ENCODE measurements at regions not wholly inside any gene's neighbourhood (a gene's known extent, or its start where the extent isn't known, plus 50 kb on each side); places are given as distances from the start of the nearest gene placed in this dataset.

DNA sequence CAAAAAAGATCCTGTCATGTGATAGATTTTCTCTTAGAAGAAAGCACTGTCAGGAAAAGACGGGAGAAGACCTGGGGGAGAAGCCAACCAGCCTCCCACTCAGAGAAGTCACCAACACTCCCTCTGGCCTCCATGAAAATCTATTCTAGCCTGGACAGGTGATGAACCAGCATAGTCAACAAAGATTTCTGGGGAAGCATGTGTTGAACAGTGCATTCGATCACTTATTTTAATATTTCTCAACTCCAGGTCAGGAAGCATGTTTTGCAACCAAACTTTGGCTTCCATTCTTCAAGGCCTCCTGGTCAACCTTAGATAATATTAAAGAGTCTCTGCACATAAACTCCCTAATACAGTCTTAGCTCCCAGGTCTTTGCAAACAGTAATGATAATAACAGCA is 74.7 kb upstream of the ERCC4 start:
- TF ChIP-seq POLR2A (IDR thresholded peaks at IDR 0.05; ENCODE audit: low read depth, low read length) (no peak), POLR2AphosphoS5 (IDR thresholded peaks at IDR 0.05; ENCODE audit: low read depth, low read length) (no peak), TAF1 (IDR thresholded peaks at IDR 0.05; ENCODE audit: borderline replicate concordance, low read depth, low read length) (no peak)
